Right cardiac atrium (tissue), 5 donors: ENCODE measurements at regions not wholly inside any gene's neighbourhood (a gene's known extent, or its start where the extent isn't known, plus 50 kb on each side); places are given as distances from the start of the nearest gene placed in this dataset.

Experiments used
- ATAC-seq, 2 donors: fragments of 200-7000 bp; cut with Tn5 transposase; one replicate each; pipeline versions ENCODE4 v1.8.0 to v1.9.1; 2020; ENCODE audit warnings: moderate library complexity in 2 of 2, mild to moderate bottlenecking in 1 of 2
- DNase-seq, 3 donors: peaks; one replicate each; pipeline ENCODE4 v3.0.0-alpha.2; 2020
- H3K27ac ChIP-seq: one replicate; pipeline ENCODE4 v1.5.1; 2013; ENCODE audit warnings: mild to moderate bottlenecking, low read length, control low read depth, moderate library complexity
- H3K27me3 ChIP-seq: one replicate; pipeline ENCODE4 v1.6.1; 2013; ENCODE audit not compliant: control insufficient read depth, insufficient read depth
- H3K4me1 ChIP-seq: one replicate; pipeline ENCODE4 v1.6.1; 2013; ENCODE audit warnings: low read length; ENCODE audit not compliant: control insufficient read depth, insufficient read depth
- H3K4me3 ChIP-seq: one replicate; pipeline ENCODE4 v1.5.1; 2013; ENCODE audit warnings: low read length, control low read depth
- H3K9me3 ChIP-seq: one replicate; pipeline ENCODE4 v1.6.1; 2013; ENCODE audit warnings: low read length; ENCODE audit not compliant: control insufficient read depth
- WGBS: extraction: QIAGEN DNeasy Blood & Tissue Kit; methylation state at CpG from one replicate; pipeline ENCODE4 v1.1.7; 2013; 5-methylcytosine and 5-hydroxymethylcytosine counted together
- intact Hi-C, 4 donors: fragments of 100-400 bp; cut with DNase I; formaldehyde crosslinking; loops; one replicate each; pipeline versions ENCODE4 v1.11.0 to v1.14.0; 2022 to 2023
- donor health status: healthy with polysubstance abuse.
- donor health status: DM: no; HTN: yes; CAD: no.
- donor health status: DM: no; HTN: no; CAD: no.
- donor health status: DM: no; HTN: yes; CAD: no; lungs with severe emphysema.
- donor health status: DM: yes; HTN: yes; CAD: no.

DNA sequence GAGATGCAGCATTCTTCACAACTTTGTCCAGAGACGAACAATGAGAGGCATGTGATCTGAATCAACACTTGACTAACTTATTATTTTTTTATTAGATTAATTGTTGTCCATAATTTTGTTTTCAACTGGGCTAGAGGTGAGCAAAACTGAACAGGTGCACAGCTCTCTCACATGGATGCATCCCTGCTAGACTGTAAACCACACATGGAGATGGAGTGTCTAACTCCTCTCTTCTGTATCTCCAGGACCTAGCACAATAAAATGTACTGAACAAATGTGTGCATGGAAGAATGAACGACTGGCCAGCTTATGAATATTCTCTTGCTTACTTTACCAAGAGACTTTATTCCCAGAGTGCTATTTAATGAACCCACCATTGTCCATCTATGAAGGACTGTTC, 627.7 kb downstream of the LIG4 start:
- ATAC-seq = no peak
- 84% methylated on average over 2 of the region's 2 CpGs for WGBS
- no peaks in the 10 kb centered on the region for H3K27me3 ChIP-seq
- no peaks in the 10 kb centered on the region for H3K4me1 ChIP-seq
- intact Hi-C loops = no loop called here
- no peak for DNase-seq
- H3K4me3 ChIP-seq = no peak overlapping the region
- no peaks in the 10 kb centered on the region for H3K9me3 ChIP-seq
- no peak overlapping the region for H3K27ac ChIP-seq

- intact Hi-C loops = no loop called here
- DNase-seq = no peak
- ATAC-seq = no peak
- 91% methylated on average over 2 of the region's 2 CpGs for WGBS
- Histone ChIP-seq H3K27me3 (no peaks in the 10 kb centered on the region), H3K9me3 (no peaks in the 10 kb centered on the region), H3K4me3 (no peak overlapping the region), H3K27ac (no peak overlapping the region), H3K4me1 (no peaks in the 10 kb centered on the region)
These were observed 629.1 kb downstream of the LIG4 start for GRCh38 chr13:107586216-107586615.

GRCh38 chr13:107585469-107586180, 629.7 kb downstream of the LIG4 start:
- ATAC-seq (no peak), DNase-seq (no peak)
- WGBS = 19% methylated on average over 2 of the region's 2 CpGs
- H3K4me1 ChIP-seq = no peaks in the 10 kb centered on the region
- intact Hi-C loops = no loop called here
- H3K27me3 ChIP-seq = no peaks in the 10 kb centered on the region
- no peaks in the 10 kb centered on the region for H3K9me3 ChIP-seq
- no peak overlapping the region for H3K27ac ChIP-seq
- H3K4me3 ChIP-seq = no peak overlapping the region

GRCh38 chr13:107582171-107582570, 633.2 kb downstream of the LIG4 start:
- intact Hi-C loops = no loop called here
- Histone ChIP-seq H3K4me3 (no peak overlapping the region), H3K27me3 (no peaks in the 10 kb centered on the region), H3K9me3 (no peaks in the 10 kb centered on the region), H3K4me1 (no peaks in the 10 kb centered on the region), H3K27ac (no peak overlapping the region)
- DNase-seq = no peak
- 48% methylated on average over 4 of the region's 4 CpGs for WGBS
- no peak for ATAC-seq

- no peak overlapping the region for H3K4me3 ChIP-seq
- ATAC-seq (no peak), DNase-seq (no peak)
- H3K4me1 ChIP-seq = no peaks in the 10 kb centered on the region
- intact Hi-C loops = no loop called here
- no peaks in the 10 kb centered on the region for H3K9me3 ChIP-seq
- no peaks in the 10 kb centered on the region for H3K27me3 ChIP-seq
- 75% methylated on average over 9 of the region's 9 CpGs for WGBS
- no peak overlapping the region for H3K27ac ChIP-seq
These were observed 634.5 kb downstream of the LIG4 start for GRCh38 chr13:107580741-107581412.

- Histone ChIP-seq H3K4me3 (no peak overlapping the region), H3K4me1 (no peaks in the 10 kb centered on the region), H3K27me3 (no peaks in the 10 kb centered on the region), H3K27ac (no peak overlapping the region), H3K9me3 (no peaks in the 10 kb centered on the region)
- intact Hi-C loops = no loop called here
- 56% methylated on average over 1 of the region's 1 CpG for WGBS
- ATAC-seq = no peak
- DNase-seq = no peak
These were observed 638.9 kb downstream of the LIG4 start for GRCh38 chr13:107576430-107576829.

DNA sequence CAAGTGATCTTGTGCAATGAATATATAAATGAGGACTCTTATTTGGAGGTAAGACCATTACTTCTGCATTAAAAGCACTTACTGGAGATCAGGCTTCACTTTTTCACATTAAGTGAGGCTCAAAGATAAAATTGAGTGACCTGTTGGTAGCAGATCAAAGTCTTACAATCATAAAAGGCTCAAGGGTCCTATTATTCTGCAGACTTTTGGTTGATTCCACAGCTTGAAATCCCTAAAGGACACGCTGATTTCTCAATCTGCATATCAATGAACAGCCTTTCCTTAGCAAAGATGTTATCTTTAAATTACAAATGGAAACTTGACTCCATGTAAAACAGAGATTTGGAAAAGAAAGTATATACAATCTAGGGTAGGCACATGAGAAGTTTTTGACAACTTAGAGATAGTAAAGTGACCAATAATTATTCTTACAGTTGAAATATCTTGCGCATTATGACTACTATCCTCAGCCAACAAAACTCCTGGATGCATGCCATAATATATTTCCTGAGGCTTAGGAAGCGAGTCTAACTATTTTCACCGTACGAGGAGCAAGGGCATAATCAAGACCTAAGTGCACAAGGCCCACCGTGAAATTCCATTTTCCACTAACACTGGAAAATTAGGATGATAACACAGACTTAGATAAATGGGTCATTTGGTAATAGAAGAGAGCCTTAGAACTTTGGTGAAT, 640.7 kb downstream of the LIG4 start:
- Histone ChIP-seq H3K9me3 (no peaks in the 10 kb centered on the region), H3K4me3 (no peak overlapping the region), H3K4me1 (no peaks in the 10 kb centered on the region), H3K27me3 (no peaks in the 10 kb centered on the region), H3K27ac (no peak overlapping the region)
- DNase-seq = no peak
- no peak for ATAC-seq
- 45% methylated on average over 6 of the region's 6 CpGs for WGBS
- intact Hi-C loops = no loop called here

- WGBS = 88% methylated on average over 1 of the region's 1 CpG
- intact Hi-C loops = no loop called here
- H3K4me1 ChIP-seq = no peaks in the 10 kb centered on the region
- no peak overlapping the region for H3K4me3 ChIP-seq
- H3K27ac ChIP-seq = no peak overlapping the region
- no peak for DNase-seq
- H3K27me3 ChIP-seq = no peaks in the 10 kb centered on the region
- ATAC-seq = no peak
- no peaks in the 10 kb centered on the region for H3K9me3 ChIP-seq
These were observed 642.2 kb downstream of the LIG4 start for GRCh38 chr13:107573184-107573583.

GRCh38 chr13:107572156-107572555, 643.2 kb downstream of the LIG4 start:
- ATAC-seq = no peak
- Histone ChIP-seq H3K27ac (no peak overlapping the region), H3K4me3 (no peak overlapping the region), H3K27me3 (no peaks in the 10 kb centered on the region), H3K9me3 (no peaks in the 10 kb centered on the region), H3K4me1 (no peaks in the 10 kb centered on the region)
- intact Hi-C loops = no loop called here
- WGBS = 78% methylated on average over 3 of the region's 3 CpGs
- DNase-seq = no peak

GRCh38 chr13:107568181-107568580, 647.2 kb downstream of the LIG4 start:
- H3K9me3 ChIP-seq = no peaks in the 10 kb centered on the region
- H3K4me3 ChIP-seq = no peak overlapping the region
- DNase-seq = no peak
- H3K4me1 ChIP-seq = no peaks in the 10 kb centered on the region
- H3K27ac ChIP-seq = no peak overlapping the region
- H3K27me3 ChIP-seq = no peaks in the 10 kb centered on the region
- 87% methylated on average over 2 of the region's 2 CpGs for WGBS
- intact Hi-C loops = no loop called here
- ATAC-seq = no peak

GRCh38 chr13:107563099-107563925, 652.0 kb downstream of the LIG4 start:
- ATAC-seq = no peak
- intact Hi-C loops = no loop called here
- Histone ChIP-seq H3K27me3 (no peaks in the 10 kb centered on the region), H3K9me3 (no peaks in the 10 kb centered on the region), H3K27ac (no peak overlapping the region), H3K4me3 (no peak overlapping the region), H3K4me1 (no peaks in the 10 kb centered on the region)
- 56% methylated on average over 7 of the region's 7 CpGs for WGBS
- DNase-seq = no peak
